ENCODE measurements at regions not wholly inside any gene's neighbourhood (a gene's known extent, or its start where the extent isn't known, plus 50 kb on each side); places are given as distances from the start of the nearest gene placed in this dataset.

DNA sequence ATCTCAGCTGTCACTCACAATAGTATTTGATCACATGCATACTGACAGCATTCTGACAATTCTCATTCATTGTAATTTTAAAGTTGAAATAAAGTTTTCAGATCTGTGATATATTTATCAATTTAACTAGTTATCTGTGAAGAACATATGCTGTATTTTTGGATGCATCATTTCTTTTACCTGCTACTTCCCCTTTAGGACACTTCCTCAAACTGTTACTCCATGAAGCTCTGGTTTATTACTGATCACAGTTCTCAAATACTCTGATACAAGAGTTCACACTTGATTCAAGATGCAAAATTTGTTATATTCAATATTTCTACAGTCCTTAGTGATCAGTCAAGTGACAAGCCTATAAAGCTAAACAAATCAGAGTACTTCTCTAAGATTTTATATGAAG, 1655.2 kb downstream of the LRRC4C start:
- H2BK120ac ChIP-seq (replicated peaks; ENCODE audit: low read depth, low read length): no peak overlapping the region
- H4K91ac ChIP-seq (replicated peaks; ENCODE audit: insufficient read length, low read length): no peak overlapping the region
- no peaks in the 10 kb centered on the region for H3K79me2 ChIP-seq (ENCODE audit: control insufficient read depth in 1 of 2, insufficient read depth in 2 of 2, low read length in 2 of 2)
- no peaks in the 10 kb centered on the region for H3K79me1 ChIP-seq (ENCODE audit: low read depth, low read length)
- H2BK5ac ChIP-seq (ENCODE audit: low read depth, low read length): no peak overlapping the region
- H4K8ac ChIP-seq (ENCODE audit: extremely low read depth, insufficient read depth, low read length): no peak overlapping the region
- H3K18ac ChIP-seq (ENCODE audit: extremely low read depth, low read length): no peak overlapping the region
- no peaks in the 10 kb centered on the region for H3K27me3 ChIP-seq (replicated peaks in 1 of 4; ENCODE audit: control insufficient read depth in 3 of 4, extremely low read depth in 1 of 4, insufficient read depth in 3 of 4, low read length in 3 of 4)
- no peaks in the 10 kb centered on the region for H4K20me1 ChIP-seq (replicated peaks in 1 of 2; ENCODE audit: control insufficient read depth in 1 of 2, insufficient read depth in 2 of 2, low read length in 2 of 2)
- H3K9me3 ChIP-seq (ENCODE audit: insufficient read depth in 2 of 2, low read depth in 1 of 2, low read length in 1 of 2): no peaks in the 10 kb centered on the region
- no peak overlapping the region for H3K27ac ChIP-seq (ENCODE audit: low read depth, low read length)
- no peak overlapping the region for H3K56ac ChIP-seq (replicated peaks; ENCODE audit: insufficient read length, low read depth, low read length)
- POLR2A ChIA-PET (ENCODE audit: partially characterized antibody): no interaction called here
- H3K4ac ChIP-seq (replicated peaks; ENCODE audit: insufficient read length, low read depth, low read length): no peak overlapping the region
- no peak overlapping the region for H2BK20ac ChIP-seq (ENCODE audit: low read length)
- CTCF ChIA-PET (ENCODE audit: partially characterized antibody): no interaction called here
- H3K4me3 ChIP-seq (ENCODE audit: extremely low read depth in 1 of 4, insufficient read depth in 2 of 4, low read depth in 3 of 4, low read length in 4 of 4): no peak overlapping the region
- H3K23me2 ChIP-seq (ENCODE audit: low read depth, low read length): no peaks in the 10 kb centered on the region
- H3K23ac ChIP-seq (ENCODE audit: insufficient read length): no peak overlapping the region
- no peaks in the 10 kb centered on the region for H3K36me3 ChIP-seq (ENCODE audit: control insufficient read depth in 2 of 4, insufficient read depth in 4 of 4, low read length in 3 of 4)
- FAIRE-seq (no peak), DNase-seq (ENCODE audit: low read depth in 1 of 2, low spot score in 2 of 2) (no peak)
- no peak overlapping the region for H4K5ac ChIP-seq (ENCODE audit: insufficient read length, low read depth, low read length)
- no peak overlapping the region for H2AFZ ChIP-seq (ENCODE audit: low read length)
- H3K14ac ChIP-seq (ENCODE audit: insufficient read length): no peak overlapping the region
- no peaks in the 10 kb centered on the region for H3K4me1 ChIP-seq (replicated peaks in 1 of 4; ENCODE audit: control insufficient read depth in 3 of 4, insufficient read depth in 4 of 4, low read length in 3 of 4)
- H3K9ac ChIP-seq (replicated peaks in 1 of 4; ENCODE audit: extremely low read depth in 1 of 4, low read depth in 3 of 4, low read length in 3 of 4): no peak overlapping the region
- H3K4me2 ChIP-seq (ENCODE audit: insufficient read depth in 1 of 2, low read depth in 2 of 2, low read length in 2 of 2): no peak overlapping the region
- H2AK5ac ChIP-seq (ENCODE audit: low read depth, low read length): no peak overlapping the region
- no peak overlapping the region for H2BK12ac ChIP-seq (ENCODE audit: low read depth, low read length)
- TF ChIP-seq, protein P1, sequence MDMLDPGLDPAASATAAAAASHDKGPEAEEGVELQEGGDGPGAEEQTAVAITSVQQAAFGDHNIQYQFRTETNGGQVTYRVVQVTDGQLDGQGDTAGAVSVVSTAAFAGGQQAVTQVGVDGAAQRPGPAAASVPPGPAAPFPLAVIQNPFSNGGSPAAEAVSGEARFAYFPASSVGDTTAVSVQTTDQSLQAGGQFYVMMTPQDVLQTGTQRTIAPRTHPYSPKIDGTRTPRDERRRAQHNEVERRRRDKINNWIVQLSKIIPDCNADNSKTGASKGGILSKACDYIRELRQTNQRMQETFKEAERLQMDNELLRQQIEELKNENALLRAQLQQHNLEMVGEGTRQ (IDR thresholded peaks at IDR 0.05; ENCODE audit: low read length): no peak
- no peak for TF ChIP-seq FOSL1 (IDR thresholded peaks at IDR 0.05; ENCODE audit: insufficient read depth, low read depth, low read length)
- no peak for TF ChIP-seq TEAD4 (IDR thresholded peaks at IDR 0.05; ENCODE audit: low read depth, low read length)
- TF ChIP-seq, protein P2, sequence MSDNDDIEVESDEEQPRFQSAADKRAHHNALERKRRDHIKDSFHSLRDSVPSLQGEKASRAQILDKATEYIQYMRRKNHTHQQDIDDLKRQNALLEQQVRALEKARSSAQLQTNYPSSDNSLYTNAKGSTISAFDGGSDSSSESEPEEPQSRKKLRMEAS (IDR thresholded peaks at IDR 0.05): no peak
- TF ChIP-seq RXRA (IDR thresholded peaks at IDR 0.05; ENCODE audit: insufficient read depth, low read depth, low read length): no peak
- TF ChIP-seq SIN3A (conservative IDR thresholded peaks at IDR 0.05 in 1 of 2, IDR thresholded peaks at IDR 0.05 in 1 of 2; ENCODE audit: low read depth in 1 of 2, low read length in 2 of 2): no peak
- no peak for TF ChIP-seq YY1 (IDR thresholded peaks at IDR 0.05; ENCODE audit: low read depth, low read length)
- TF ChIP-seq SAP30 (IDR thresholded peaks at IDR 0.05; ENCODE audit: insufficient read depth, insufficient replicate concordance, low read length): no peak
- no peak for TF ChIP-seq POLR2A (IDR thresholded peaks at IDR 0.05; ENCODE audit: control extremely low read depth in 1 of 2, low read depth in 2 of 2, low read length in 2 of 2)
- no peak overlapping the region for H2BK15ac ChIP-seq (ENCODE audit: low read length)
